ENCODE measurements at regions not wholly inside any gene's neighbourhood (a gene's known extent, or its start where the extent isn't known, plus 50 kb on each side); places are given as distances from the start of the nearest gene placed in this dataset.

DNA sequence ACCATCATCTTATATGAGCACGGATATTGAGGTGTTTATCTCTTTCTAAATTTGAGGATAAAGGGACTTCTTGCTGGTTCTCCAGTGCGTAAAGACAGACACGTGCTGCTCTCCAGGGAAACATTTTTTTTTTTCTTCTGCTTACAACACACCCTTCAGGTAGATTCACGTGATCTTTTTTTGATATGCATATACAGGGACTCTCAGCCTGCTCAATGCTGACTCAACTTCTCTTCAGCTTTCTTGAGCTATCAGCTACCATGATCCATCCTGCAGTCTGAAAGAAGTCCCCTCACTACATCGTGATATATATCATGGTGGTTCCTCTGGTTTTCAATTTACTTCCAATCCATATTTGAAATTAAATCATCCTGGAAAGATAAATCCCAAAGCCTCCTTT lies 87.1 kb upstream of the SLITRK3 start:
- TF ChIP-seq, protein P1, sequence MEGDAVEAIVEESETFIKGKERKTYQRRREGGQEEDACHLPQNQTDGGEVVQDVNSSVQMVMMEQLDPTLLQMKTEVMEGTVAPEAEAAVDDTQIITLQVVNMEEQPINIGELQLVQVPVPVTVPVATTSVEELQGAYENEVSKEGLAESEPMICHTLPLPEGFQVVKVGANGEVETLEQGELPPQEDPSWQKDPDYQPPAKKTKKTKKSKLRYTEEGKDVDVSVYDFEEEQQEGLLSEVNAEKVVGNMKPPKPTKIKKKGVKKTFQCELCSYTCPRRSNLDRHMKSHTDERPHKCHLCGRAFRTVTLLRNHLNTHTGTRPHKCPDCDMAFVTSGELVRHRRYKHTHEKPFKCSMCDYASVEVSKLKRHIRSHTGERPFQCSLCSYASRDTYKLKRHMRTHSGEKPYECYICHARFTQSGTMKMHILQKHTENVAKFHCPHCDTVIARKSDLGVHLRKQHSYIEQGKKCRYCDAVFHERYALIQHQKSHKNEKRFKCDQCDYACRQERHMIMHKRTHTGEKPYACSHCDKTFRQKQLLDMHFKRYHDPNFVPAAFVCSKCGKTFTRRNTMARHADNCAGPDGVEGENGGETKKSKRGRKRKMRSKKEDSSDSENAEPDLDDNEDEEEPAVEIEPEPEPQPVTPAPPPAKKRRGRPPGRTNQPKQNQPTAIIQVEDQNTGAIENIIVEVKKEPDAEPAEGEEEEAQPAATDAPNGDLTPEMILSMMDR (conservative IDR thresholded peaks at IDR 0.05; ENCODE audit: low read depth, low read length) = no peak
- DNase-seq (ENCODE audit: low read depth) = no peak
- no peak overlapping the region for H3K4me3 ChIP-seq (ENCODE audit: low read depth, low read length)

DNA sequence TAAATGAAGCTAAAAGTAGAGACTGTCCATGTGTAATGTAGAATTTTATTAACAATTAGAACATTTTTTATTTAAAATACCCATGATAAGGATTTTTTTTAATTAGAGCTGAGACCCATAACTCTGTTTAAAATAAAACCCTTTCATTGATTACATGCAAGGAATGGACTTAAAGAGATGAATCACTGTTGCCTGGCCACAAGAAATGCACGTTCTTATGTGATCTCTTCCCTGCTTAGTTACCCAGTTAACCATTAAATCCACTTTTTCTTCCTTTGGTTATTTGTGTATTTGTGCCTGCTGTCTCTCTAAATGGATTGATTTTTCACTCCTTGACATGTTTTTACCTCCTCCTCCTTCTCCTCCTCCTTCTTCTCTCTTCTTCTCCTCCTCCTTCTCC lies 83.3 kb upstream of the SLITRK3 start:
- TF ChIP-seq, protein P1 (conservative IDR thresholded peaks at IDR 0.05; ENCODE audit: low read depth, low read length) = no peak
- peak; percentile 52 for DNase-seq (ENCODE audit: low read depth)
- H3K4me3 ChIP-seq (ENCODE audit: low read depth, low read length) = no peak overlapping the region

DNA sequence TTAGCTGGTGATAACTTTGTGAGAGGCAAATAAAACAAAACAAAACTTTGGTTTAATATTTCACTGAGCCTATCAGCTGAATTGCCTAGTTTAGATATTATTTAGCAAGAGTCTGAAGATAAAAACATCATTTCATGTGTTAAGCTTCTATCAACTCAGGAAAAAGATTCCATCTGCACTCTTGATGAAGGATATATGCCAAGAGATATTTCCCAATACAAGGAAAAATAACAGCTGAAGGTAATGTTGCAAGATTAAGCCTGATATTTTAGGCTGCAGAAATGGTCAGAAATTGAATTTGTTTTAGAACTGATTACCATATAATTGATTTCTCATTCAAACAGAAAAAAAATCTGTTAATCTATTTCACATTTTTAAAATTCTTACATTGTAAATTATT lies 77.2 kb upstream of the SLITRK3 start:
- H3K4me3 ChIP-seq (ENCODE audit: low read depth, low read length) = no peak overlapping the region
- no peak for DNase-seq (ENCODE audit: low read depth)
- TF ChIP-seq, protein P1 (conservative IDR thresholded peaks at IDR 0.05; ENCODE audit: low read depth, low read length) = no peak

DNA sequence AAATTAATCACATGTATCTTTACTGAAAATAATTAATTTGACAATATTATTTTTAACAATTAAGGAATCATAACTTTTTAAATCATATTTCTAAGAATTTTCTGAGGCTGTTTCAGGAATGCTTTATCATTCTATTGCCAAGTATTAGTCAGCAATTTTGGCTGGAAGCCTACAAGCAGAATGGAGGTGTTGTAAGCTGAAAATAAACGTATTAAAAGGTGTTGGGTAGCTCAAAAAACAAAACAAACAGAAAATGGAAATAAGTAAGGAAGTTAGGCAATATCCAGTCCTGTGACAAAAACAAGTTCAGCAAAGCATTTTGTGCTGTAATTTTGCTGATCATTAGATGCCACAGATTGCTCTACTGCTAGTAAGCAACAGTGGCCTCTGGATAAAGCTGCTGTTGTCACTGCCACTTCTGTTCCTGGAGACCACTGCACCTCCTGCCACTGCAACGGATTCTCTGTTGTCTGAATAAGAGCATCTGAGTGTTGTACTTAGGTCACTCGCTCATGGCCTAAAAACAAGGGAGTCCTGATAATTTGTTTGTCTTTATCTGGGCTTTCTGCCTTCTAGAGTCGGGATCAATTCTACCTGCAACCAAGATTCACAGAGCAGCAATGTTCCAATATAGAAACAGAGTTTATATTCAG lies 63.5 kb upstream of the SLITRK3 start:
- peak; percentile 22 for DNase-seq (ENCODE audit: low read depth)
- TF ChIP-seq, protein P1 (conservative IDR thresholded peaks at IDR 0.05; ENCODE audit: low read depth, low read length) = no peak
- H3K4me3 ChIP-seq (ENCODE audit: low read depth, low read length) = no peak overlapping the region

DNA sequence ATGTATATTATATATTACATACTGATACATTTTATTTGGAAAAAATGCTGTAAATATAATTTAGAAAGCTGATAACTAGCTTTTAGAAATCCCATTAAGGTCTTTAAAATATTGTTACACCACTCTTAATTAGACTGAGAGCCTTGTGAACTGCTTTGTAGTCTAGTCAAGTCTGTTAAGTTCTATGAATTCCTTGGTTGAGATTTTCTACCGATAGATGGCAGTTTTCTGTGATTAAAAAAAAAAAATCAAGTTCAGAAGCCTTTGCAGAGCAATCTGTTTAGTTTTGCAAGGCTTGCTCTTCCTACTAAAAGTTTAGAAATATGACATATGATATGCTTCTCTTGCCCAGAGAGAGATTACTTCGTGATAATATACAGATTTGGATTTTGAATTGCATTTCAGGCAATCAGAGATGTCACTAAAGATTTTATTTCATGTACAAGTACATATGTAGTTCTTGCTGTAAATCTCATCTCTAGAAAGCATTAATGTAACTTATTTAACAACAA lies 60.4 kb upstream of the SLITRK3 start:
- TF ChIP-seq, protein P1 (conservative IDR thresholded peaks at IDR 0.05; ENCODE audit: low read depth, low read length) = peak; percentile 37
- H3K4me3 ChIP-seq (ENCODE audit: low read depth, low read length) = no peak overlapping the region
- DNase-seq (ENCODE audit: low read depth) = no peak

DNA sequence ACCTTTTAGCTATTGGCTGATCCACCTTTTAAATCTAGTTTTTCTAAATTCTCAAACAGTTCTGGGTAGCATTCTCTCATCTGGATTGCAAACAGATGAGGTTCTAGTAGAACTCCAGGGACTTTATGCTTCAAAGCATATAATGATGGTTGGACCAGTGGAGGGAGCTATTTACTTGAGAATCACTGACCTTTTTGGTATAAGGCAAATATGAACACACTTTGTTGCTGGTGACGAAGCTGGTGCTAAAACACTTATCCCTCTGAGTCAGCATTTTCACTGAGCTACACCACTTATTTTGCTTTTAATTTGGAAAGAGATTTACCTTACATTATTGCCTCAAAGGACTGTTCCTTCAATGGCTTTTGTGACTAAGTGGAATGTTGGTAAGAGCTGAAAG lies 58.6 kb upstream of the SLITRK3 start:
- DNase-seq (ENCODE audit: low read depth) = peak; percentile 35
- TF ChIP-seq, protein P1 (conservative IDR thresholded peaks at IDR 0.05; ENCODE audit: low read depth, low read length) = peak; percentile 61

More for the DNA sequence above, 58.6 kb upstream of the SLITRK3 start:
- H3K4me3 ChIP-seq (ENCODE audit: low read depth, low read length) = no peak overlapping the region

All from epithelial cell of proximal tubule (primary cell).